Activated naive CD4-positive, alpha-beta T cell (primary cell): ENCODE measurements at regions not wholly inside any gene's neighbourhood (a gene's known extent, or its start where the extent isn't known, plus 50 kb on each side); places are given as distances from the start of the nearest gene placed in this dataset.

Source experiments
- DNase-seq, 4 experiments: peaks; one replicate each; lab custom pipeline; 2025; lab: John Stamatoyannopoulos, UW

DNA sequence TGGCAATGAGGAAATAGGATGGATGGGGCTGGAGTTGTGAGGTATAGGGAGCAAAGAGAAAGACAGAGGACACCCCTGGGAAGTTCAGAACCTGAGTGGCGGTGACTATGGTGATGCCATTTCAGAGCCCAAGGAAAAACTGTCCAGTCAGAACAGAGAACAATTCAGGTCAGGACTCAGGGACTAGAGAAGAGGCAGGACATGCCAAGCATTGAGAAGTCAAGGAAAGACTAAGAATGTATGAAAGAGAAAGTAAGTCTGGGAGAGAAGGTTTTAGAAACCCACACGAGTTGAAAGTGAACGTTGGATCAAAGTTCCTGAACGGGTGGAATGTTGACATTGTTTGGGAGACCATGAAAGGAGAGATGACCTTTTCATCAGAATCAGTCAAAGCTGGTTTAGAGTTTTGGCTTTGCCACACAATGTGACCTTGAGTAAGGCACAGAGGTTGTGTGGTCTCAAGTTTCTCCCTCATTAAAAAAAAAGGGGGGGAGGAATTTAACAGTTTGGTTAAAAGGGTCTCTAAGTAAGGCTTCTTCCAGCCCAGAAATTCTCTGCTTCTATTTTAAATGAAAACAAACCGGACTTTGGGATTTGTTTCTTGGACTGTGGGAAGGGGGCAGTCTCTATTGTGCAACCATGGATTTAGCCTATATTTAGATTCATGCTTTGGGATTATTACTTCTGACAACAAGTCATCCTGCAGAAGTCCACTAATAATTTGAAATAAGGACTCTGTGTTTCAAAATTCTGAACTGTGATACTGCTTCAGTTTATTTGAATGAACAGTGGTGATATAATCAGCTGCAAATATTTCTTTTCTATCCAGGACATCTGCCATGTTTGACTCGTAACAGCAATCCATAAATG lies 315.9 kb upstream of the TBL1XR1 start:
- no peak for DNase-seq

DNA sequence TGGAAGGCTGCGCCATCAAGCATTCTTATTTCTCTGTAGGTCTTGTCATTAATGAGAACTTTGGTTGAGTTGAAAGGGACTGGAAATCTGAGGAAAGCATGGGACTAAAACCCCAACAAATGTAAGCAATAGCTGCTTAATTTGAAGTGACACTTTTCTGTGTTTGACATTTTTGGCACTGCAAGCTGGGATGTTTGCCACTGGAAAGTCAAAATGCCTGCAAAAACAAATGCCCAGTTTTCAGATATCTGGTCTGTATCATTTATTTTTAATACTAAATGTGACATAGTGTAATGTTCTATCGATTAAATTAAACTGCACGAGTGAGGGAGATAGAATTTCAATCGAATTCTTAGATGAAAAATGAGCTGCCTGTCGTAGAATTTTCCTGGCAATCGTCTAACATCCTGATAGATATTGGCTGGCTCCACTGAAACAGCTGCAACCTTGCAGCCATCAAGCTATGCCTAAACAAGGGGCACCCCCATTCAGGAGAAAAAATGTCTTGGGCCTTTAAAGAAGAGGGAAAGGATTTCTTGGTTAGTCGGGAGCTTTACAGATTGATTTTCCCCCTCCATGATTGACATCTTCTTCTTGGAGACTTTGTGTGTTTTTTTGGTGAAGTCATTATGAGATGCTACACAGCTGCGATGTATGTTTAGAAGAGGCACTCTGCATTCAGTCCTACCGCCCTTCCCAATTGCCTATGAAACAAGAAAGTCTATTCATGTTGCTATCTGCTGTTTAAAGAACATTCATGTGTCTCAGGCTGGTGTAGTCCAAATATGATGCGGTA lies 316.7 kb upstream of the TBL1XR1 start:
- no peak for DNase-seq

DNA sequence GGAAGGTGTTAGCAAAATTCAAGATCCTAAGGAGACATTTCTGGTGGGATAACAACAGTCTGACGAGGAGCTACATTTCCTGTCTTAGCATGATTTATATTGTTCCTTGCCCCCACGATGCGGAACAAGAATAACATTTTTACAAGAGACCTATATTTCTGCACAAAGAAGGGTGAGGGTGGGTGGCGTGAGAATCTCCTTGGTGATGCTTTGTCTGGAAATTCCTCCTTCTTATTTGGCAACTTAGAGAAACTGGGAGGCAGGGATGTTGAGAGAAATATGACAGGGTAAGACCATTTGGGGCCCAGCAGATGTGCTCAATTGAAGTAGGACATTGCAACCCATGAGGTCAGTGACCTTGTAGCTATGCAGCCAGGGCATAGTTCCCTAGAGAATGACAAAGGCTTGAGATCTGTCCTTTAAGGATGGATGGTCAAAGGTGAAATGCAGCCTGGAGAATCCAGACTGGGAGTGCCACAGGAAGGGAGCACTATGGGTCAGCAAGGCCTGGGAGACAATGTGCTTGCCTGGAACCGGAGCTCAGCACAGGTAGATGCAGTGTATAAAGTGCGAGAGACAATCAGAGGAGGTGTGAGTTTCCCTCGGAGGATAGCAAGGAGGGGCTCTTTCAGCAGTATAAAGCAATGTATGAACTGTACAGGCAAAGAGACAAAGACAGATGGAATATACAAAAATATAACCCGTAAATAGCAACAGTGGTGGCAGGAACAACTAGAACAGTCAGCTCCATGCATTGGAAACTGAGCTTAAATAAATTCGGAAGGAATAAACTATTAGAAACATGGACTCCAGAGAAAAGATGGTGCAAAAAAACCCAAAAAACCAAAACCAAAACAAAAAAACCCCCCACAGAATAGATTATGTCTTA lies 317.6 kb upstream of the TBL1XR1 start:
- no peak for DNase-seq

- no peak for DNase-seq
These were observed 318.5 kb upstream of the TBL1XR1 start for GRCh38 chr3:177515786-177516157.

DNA sequence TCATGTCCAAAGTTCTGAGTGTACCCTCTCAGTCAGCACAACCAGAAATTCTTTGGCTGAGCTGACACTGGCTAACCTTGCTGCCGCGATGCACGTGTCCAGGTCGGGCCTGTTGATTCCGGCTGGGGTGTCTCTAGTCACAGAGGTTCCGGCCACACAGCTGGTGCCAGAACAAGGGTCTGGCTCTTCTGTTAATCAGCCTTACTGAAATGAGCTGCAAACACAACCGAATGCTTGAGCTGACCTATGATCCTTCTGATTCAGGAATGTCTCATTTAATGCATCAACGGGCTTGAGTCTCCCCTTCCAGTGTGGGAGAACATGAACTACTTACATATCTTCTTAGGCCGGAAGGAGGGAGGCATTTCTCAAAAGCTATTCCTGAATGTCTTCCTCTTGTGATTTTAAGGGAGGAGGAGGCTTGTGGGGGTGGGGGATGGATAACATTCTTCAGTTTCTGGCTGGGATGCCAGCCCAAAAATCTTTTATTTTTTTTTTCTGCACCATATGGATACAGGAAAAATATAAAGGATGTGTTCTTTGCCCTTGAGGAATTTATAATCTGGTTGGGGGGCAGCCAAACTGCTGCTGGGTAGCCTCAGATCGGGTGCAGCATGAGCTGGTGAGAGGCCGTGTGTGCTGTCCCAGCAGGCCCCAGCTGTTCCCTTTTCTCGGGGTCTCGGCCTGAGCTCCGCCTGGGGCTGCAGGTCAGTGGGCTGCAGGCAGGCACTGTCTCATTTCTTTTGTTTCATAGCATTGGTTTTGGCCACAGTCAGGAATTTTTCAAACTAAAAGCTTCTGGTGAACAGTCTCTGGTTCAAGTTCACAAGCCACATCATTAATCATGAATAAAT lies 319.1 kb upstream of the TBL1XR1 start:
- DNase-seq, result no peak

- no peak for DNase-seq
These were observed 320.6 kb upstream of the TBL1XR1 start for GRCh38 chr3:177517906-177518305.

DNA sequence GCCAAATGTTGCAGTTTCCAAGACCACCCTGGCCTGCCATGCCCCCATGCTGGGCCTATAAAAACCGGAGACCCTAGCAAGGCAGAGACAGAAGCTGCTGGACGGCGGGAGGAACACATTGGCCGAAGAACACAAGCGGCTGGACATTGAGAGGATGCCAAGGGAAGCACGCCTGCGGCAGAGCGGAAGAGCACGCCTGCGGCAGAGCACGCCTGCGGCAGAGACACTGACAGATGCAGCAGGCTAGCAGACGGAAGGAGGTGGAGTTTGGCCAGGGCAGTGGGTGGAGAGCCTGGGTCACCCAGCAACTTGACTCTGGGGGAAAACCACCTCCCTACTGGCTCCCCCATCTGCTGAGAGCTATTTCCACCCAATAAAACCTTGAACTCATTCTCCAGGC lies 322.3 kb upstream of the TBL1XR1 start:
- DNase-seq, result no peak

- no peak for DNase-seq
These were observed 324.0 kb upstream of the TBL1XR1 start for GRCh38 chr3:177521305-177521704.

DNA sequence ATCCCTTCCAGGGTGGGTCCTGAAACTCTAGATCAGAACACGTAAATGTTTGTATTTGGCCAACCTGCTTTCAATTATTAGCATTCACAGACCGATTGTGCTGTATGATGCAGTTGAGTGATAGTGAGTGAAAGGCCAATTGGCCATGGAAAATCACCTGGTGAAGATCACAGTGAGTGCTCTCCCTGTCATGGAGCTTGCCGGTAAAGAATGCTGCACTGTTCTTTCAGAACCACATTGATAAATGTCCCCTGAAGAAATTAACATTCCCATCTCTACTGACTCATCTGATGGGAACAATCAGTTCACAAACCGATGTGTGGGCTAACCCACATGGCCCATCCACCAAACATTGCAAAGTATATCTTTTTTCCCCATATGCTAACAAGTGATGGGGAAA lies 324.8 kb upstream of the TBL1XR1 start:
- no peak for DNase-seq

DNA sequence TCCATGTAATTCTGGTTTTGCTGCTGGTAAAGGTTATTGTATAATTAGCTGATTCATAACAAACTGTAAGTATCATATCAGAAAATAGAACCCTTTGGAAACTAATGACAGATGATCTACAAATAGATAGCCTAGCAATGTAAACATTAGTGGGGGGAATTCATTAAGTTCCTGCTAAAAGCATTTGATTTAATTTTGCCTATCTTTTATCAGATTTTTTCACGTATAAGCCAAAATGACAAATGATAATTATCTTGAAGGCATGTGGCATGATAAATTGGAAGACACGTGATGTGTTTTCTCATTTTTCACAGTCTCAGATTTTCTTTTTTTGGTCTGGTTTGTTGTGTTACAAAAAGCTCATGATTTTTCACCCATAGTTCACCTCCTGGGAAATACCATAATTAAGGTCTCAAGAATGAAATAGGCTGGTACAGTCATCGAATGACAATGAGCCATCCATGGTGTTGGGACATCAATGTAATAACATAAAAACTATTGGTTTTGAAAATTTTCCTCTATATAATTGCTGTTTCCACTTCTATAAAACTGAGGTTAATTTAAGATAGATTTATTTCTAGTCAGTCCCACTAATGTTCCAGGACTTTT lies 325.9 kb upstream of the TBL1XR1 start:
- DNase-seq, result no peak

DNA sequence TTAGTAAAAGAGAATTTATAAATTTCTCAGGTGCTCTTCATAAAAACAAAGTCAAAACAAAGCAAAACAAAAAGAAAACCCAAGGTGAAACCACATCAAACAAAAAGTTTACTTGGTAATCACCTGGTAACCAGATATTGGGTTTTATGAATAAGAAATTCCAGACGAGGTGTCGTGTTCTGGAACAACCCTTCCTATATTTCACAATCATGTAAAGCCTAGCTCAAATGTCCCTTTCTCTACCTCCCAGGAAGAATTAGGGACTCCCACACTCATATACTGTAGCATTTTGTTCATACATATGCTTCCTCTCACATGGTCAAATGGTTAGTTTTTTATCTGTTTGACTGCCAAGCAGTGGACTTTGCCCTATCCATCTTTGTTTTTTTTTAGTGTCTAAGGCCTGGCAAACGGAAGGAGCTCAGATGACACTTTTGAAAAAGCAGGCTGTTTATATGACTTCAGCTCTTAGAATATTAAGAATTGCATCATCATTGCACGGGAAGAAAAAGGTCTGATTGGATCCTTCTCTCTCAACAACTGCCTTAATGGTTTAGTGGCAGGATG lies 326.7 kb upstream of the TBL1XR1 start:
- no peak for DNase-seq

DNA sequence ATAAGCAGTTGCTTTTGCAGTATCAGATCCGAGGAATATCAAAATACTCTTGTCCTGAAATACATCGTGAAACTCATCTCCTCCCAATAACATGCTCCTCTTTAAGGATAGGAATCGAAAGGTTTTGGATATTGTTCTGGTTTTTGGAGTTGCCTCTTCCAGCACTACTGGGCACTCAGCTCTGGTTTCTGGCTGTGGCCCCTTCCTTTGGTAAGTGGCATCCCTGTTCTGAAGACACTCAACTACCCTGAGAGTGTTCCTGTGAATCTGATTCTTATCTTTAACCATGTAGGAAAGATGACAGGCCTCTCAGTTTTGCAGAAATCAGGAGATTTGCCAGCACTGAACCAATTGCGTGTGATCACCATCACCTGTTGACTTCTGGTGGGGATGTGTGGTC lies 327.5 kb upstream of the TBL1XR1 start:
- no peak for DNase-seq

DNA sequence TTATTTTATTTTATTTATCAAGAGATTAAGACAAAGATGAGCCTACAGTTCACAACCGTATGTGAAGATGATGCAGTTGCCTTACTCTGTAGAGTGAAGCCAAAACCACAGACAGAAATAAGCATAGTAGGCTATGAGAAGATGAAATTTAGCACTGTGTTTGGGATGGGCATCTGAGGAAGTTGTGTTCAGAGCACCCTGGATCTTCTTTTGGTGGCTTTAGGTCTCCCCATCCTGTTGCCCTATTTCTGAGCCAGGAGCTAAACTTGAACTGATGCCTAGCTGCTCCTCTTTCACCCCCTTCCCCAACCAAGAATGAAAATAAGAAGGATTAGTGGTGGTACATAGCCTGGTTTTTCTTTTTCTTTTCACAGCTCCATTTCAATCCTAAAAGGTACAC lies 328.1 kb upstream of the TBL1XR1 start:
- DNase-seq, result no peak

- no peak for DNase-seq
These were observed 328.9 kb upstream of the TBL1XR1 start for GRCh38 chr3:177525987-177526712.

- no peak for DNase-seq
These were observed 329.9 kb upstream of the TBL1XR1 start for GRCh38 chr3:177527182-177527581.

DNA sequence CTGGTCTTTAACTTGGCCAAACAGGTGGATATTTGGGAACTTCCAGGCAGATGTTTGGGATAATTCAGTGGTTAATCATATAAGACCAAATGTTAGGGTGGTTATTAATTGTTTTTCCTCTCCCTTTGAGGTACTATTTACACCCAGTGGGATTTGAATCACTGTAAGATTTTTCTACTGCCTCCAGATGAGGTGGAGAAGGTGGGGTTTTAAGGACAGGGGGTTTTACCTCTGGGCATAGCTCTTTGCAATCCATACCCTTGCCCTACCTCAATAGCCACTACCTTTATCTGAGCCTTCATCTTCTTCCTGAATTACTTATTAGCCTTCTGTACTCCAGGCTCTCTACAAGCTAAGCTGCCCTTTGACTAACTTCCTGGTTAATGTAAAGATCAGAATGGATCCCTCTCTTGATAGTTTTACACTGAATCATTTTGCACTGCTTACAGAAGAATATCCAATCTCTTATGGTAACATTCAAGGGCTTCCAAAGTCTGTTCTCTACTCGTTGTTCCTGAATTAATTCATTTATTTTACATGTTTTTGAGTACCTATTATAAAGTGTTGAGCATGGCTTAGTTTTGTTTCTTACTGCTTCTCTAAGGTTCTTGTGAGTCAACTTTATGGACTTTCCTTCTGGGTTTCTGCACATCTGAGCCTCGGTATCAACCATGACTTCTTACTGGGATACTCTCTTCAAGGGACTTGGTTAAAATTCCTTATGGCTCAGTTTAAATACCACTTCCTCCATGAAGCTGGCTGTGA lies 331.2 kb upstream of the TBL1XR1 start:
- DNase-seq, result no peak

DNA sequence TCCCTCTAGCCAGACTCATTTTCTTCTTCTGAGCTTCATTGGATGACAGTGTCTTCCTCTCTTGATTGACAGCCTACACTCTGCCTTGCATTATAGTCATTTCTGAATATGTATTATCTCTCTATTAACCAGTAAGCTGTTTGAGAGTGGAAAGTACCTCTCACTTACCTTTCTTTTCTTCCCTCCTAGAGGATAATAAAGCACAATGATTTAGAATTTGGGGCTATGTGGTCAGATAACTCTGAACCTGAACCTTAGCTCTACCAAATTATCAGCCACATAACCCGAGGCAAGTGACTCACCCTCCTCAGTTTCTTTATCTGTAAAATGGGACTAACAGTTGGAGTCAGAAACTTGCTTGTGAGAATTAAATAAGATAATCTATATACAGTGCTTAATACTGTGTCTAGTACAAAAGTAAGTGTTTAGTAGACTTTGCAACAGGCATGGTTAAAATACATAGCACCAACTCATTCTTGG lies 331.8 kb upstream of the TBL1XR1 start:
- no peak for DNase-seq

- DNase-seq, result no peak
These were observed 332.5 kb upstream of the TBL1XR1 start for GRCh38 chr3:177529716-177530335.

GRCh38 chr3:177530908-177531307 lies 333.6 kb upstream of the TBL1XR1 start:
- DNase-seq, result no peak
